Epithelial cell of esophagus (primary cell): ENCODE measurements at regions not wholly inside any gene's neighbourhood (a gene's known extent, or its start where the extent isn't known, plus 50 kb on each side); places are given as distances from the start of the nearest gene placed in this dataset.

Experiments
- DNase-seq: peaks from one replicate; pipeline ENCODE4 v3.0.0; 2010; ENCODE audit warnings: low read depth
- H3K4me3 ChIP-seq: 2 replicates; pipeline ENCODE4 v1.5.1; 2011; ENCODE audit warnings: mild to moderate bottlenecking, low read length, control low read depth
- TF ChIP-seq, protein P1 (sequence below): IDR thresholded peaks from 2 replicates; pipeline ENCODE4 v1.5.1; 2011; ENCODE audit warnings: low read depth, mild to moderate bottlenecking, low read length, control low read depth, inconsistent platforms; ENCODE audit not compliant: insufficient read depth; ENCODE audit errors: missing control alignments

GRCh38 chr4:123619895-123620294 is 223.3 kb downstream of the SPRY1 start:
- no peak overlapping the region for H3K4me3 ChIP-seq
- no peak for DNase-seq
- TF ChIP-seq, protein P1, sequence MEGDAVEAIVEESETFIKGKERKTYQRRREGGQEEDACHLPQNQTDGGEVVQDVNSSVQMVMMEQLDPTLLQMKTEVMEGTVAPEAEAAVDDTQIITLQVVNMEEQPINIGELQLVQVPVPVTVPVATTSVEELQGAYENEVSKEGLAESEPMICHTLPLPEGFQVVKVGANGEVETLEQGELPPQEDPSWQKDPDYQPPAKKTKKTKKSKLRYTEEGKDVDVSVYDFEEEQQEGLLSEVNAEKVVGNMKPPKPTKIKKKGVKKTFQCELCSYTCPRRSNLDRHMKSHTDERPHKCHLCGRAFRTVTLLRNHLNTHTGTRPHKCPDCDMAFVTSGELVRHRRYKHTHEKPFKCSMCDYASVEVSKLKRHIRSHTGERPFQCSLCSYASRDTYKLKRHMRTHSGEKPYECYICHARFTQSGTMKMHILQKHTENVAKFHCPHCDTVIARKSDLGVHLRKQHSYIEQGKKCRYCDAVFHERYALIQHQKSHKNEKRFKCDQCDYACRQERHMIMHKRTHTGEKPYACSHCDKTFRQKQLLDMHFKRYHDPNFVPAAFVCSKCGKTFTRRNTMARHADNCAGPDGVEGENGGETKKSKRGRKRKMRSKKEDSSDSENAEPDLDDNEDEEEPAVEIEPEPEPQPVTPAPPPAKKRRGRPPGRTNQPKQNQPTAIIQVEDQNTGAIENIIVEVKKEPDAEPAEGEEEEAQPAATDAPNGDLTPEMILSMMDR = no peak

- TF ChIP-seq, protein P1 = no peak
- DNase-seq = no peak
- H3K4me3 ChIP-seq = no peak overlapping the region
Measured at GRCh38 chr4:123621072-123621705, 224.6 kb downstream of the SPRY1 start.

GRCh38 chr4:123622572-123622971 is 226.0 kb downstream of the SPRY1 start:
- TF ChIP-seq, protein P1 = no peak
- no peak overlapping the region for H3K4me3 ChIP-seq
- no peak for DNase-seq

- TF ChIP-seq, protein P1 = no peak
- H3K4me3 ChIP-seq = no peak overlapping the region
- DNase-seq = no peak
Measured at GRCh38 chr4:123623611-123624010, 227.0 kb downstream of the SPRY1 start.

GRCh38 chr4:123624959-123625358 is 228.4 kb downstream of the SPRY1 start:
- TF ChIP-seq, protein P1 = no peak
- no peak overlapping the region for H3K4me3 ChIP-seq
- DNase-seq = no peak

DNA sequence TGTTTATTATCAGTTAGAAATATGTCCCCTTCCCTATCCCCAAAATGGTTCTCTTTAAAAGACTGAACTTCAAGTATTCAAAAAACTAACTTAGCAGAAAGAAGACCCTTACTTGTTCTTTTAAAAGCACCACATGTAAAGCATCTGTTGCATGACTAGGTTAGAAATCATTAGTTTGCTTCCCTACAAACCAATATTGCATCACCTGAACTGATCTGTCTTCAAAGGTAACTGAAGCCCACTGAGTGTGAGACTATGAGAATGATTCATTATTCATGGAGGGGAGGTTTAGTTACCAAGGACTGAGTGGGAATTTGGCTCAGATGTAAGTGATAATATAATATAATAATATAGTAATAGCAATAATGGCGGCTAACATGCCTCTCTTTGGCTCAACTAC is 231.7 kb downstream of the SPRY1 start:
- TF ChIP-seq, protein P1 = no peak
- DNase-seq = no peak
- no peak overlapping the region for H3K4me3 ChIP-seq
